Esophagus squamous epithelium (tissue), 5 donors: ENCODE measurements at regions not wholly inside any gene's neighbourhood (a gene's known extent, or its start where the extent isn't known, plus 50 kb on each side); places are given as distances from the start of the nearest gene placed in this dataset.

Experiments used
- DNase-seq: peaks from one replicate; lab custom pipeline; 2025; lab: John Stamatoyannopoulos, UW
- H3K27ac ChIP-seq, 4 donors: fragments of 200-600 bp; sonication (generic); one replicate each; pipeline ENCODE4 v1.5.1; 2016 to 2019; ENCODE audit warnings: mild to moderate bottlenecking in 1 of 4
- H3K27me3 ChIP-seq, 4 donors: fragments of 200-600 bp; sonication (generic); 1 replicate in 3 of 4; 2 replicates in 1 of 4; pipeline versions ENCODE4 v1.5.1 to v1.6.0; 2017 to 2021; ENCODE audit warnings: antibody characterized with exemption in 1 of 4
- H3K36me3 ChIP-seq, 3 donors: fragments of 200-600 bp; sonication (generic); one replicate each; pipeline ENCODE4 v1.5.1; 2016 to 2019
- H3K4me1 ChIP-seq, 3 donors: fragments of 200-600 bp; sonication (generic); one replicate each; pipeline ENCODE4 v1.5.1; 2017 to 2019
- H3K4me3 ChIP-seq, 4 donors: fragments of 200-600 bp; sonication (generic); 1 replicate in 3 of 4; 2 replicates in 1 of 4; pipeline ENCODE4 v1.5.1; 2016 to 2019; ENCODE audit warnings: mild to moderate bottlenecking in 2 of 4, moderate library complexity in 1 of 4
- H3K9me3 ChIP-seq, 3 donors: fragments of 200-600 bp; sonication (generic); one replicate each; pipeline ENCODE4 v1.5.1; 2016 to 2019
- CTCF ChIP-seq, 6 experiments: fragments of 450-650 bp in 4 of 6; fragments of 200-600 bp in 2 of 6; sonication (generic) in 2 of 6; IDR thresholded peaks; one replicate each; pipeline ENCODE4 v1.5.1; 2016 to 2019; ENCODE audit warnings: antibody characterized with exemption in 6 of 6, mild to moderate bottlenecking in 4 of 6, moderate library complexity in 4 of 6
- POLR2A ChIP-seq, 4 donors: fragments of 450-650 bp; IDR thresholded peaks; one replicate each; pipeline ENCODE4 v1.6.1; 2017; ENCODE audit warnings: antibody characterized with exemption in 4 of 4, mild to moderate bottlenecking in 4 of 4, moderate library complexity in 3 of 4
- WGBS, 2 donors: methylation state at CpG; one replicate each; pipeline ENCODE4 v1.1.5; 2018; 5-methylcytosine and 5-hydroxymethylcytosine counted together
- intact Hi-C: fragments of 100-400 bp; cut with DNase I; formaldehyde crosslinking; loops from one replicate; pipeline ENCODE4 v1.15.0; 2022
- donor health status: DM: yes; HTN: yes; CAD: no.

GRCh38 chr1:195580988-195581387, 1027.3 kb downstream of the KCNT2 start:
- no peak for DNase-seq
- TF ChIP-seq POLR2A (IDR thresholded peaks at IDR 0.05) (no peak), CTCF (IDR thresholded peaks at IDR 0.05) (peak in 2 of 6 experiments; percentile 24 to 27)
- no peaks in the 10 kb centered on the region for H3K9me3 ChIP-seq
- WGBS, 2 donors = 75 to 77% methylated on average over 2 of the region's 2 CpGs
- intact Hi-C loops = no loop called here
- no peaks in the 10 kb centered on the region for H3K36me3 ChIP-seq
- no peak overlapping the region for H3K4me3 ChIP-seq
- H3K27ac ChIP-seq = no peak overlapping the region
- no peaks in the 10 kb centered on the region for H3K27me3 ChIP-seq
- H3K4me1 ChIP-seq = no peaks in the 10 kb centered on the region

GRCh38 chr1:195577748-195578147, 1030.5 kb downstream of the KCNT2 start:
- H3K27me3 ChIP-seq = no peaks in the 10 kb centered on the region
- no peak overlapping the region for H3K4me3 ChIP-seq
- 45 to 59% methylated on average over 2 of the region's 2 CpGs for WGBS, 2 donors
- TF ChIP-seq POLR2A (IDR thresholded peaks at IDR 0.05) (no peak), CTCF (IDR thresholded peaks at IDR 0.05) (no peak)
- intact Hi-C loops = no loop called here
- no peaks in the 10 kb centered on the region for H3K36me3 ChIP-seq
- no peaks in the 10 kb centered on the region for H3K9me3 ChIP-seq
- no peaks in the 10 kb centered on the region for H3K4me1 ChIP-seq
- DNase-seq = no peak
- H3K27ac ChIP-seq = no peak overlapping the region

GRCh38 chr1:195576641-195577040, 1031.6 kb downstream of the KCNT2 start:
- Histone ChIP-seq H3K36me3 (no peaks in the 10 kb centered on the region), H3K4me1 (no peaks in the 10 kb centered on the region), H3K27ac (no peak overlapping the region), H3K9me3 (no peaks in the 10 kb centered on the region), H3K27me3 (no peaks in the 10 kb centered on the region), H3K4me3 (no peak overlapping the region)
- TF ChIP-seq CTCF (IDR thresholded peaks at IDR 0.05) (no peak), POLR2A (IDR thresholded peaks at IDR 0.05) (no peak)
- DNase-seq = no peak
- intact Hi-C loops = no loop called here

GRCh38 chr1:195574511-195574910, 1033.7 kb downstream of the KCNT2 start:
- Histone ChIP-seq H3K27me3 (no peaks in the 10 kb centered on the region), H3K36me3 (no peaks in the 10 kb centered on the region), H3K27ac (no peak overlapping the region), H3K9me3 (no peaks in the 10 kb centered on the region), H3K4me1 (no peaks in the 10 kb centered on the region), H3K4me3 (no peak overlapping the region)
- intact Hi-C loops = no loop called here
- TF ChIP-seq POLR2A (IDR thresholded peaks at IDR 0.05) (no peak), CTCF (IDR thresholded peaks at IDR 0.05) (no peak)
- no peak for DNase-seq

- intact Hi-C loops = no loop called here
- no peaks in the 10 kb centered on the region for H3K9me3 ChIP-seq
- H3K36me3 ChIP-seq = peaks cover 0 to 5% (median 0%) of the 10 kb centered on the region in 3 donors
- TF ChIP-seq CTCF (IDR thresholded peaks at IDR 0.05) = no peak
- TF ChIP-seq POLR2A (IDR thresholded peaks at IDR 0.05) = no peak
- no peak overlapping the region for H3K4me3 ChIP-seq
- no peaks in the 10 kb centered on the region for H3K4me1 ChIP-seq
- no peak overlapping the region for H3K27ac ChIP-seq
- WGBS, 2 donors = 65 to 73% methylated on average over 3 of the region's 3 CpGs
- DNase-seq = no peak
- H3K27me3 ChIP-seq = no peaks in the 10 kb centered on the region
Measured at GRCh38 chr1:195569934-195570333, 1038.3 kb downstream of the KCNT2 start.
